Heart right ventricle (tissue), 16 donors: ENCODE measurements at regions not wholly inside any gene's neighbourhood (a gene's known extent, or its start where the extent isn't known, plus 50 kb on each side); places are given as distances from the start of the nearest gene placed in this dataset.
A peak's percentile ranks its signal among the peaks of the same experiment; 100 is the strongest.

Experiments
- ATAC-seq, 8 donors: fragments of 200-7000 bp; cut with Tn5 transposase; one replicate each; pipeline ENCODE4 v1.9.1; 2020; ENCODE audit warnings: mild to moderate bottlenecking in 8 of 8, moderate library complexity in 8 of 8, moderate number of reproducible peaks in 1 of 8
- DNase-seq, 2 donors: peaks; one replicate each; pipeline ENCODE4 v3.0.0-alpha.2; 2020
- H3K27ac ChIP-seq, 10 donors: fragments of 200-600 bp; sonication (generic) in 2 of 10; one replicate each; pipeline versions ENCODE4 v1.5.0 to v1.8.0; 2020 to 2022; ENCODE audit warnings: mild to moderate bottlenecking in 3 of 10
- H3K27me3 ChIP-seq, 7 donors: fragments of 200-600 bp; one replicate each; pipeline ENCODE4 v1.8.0; 2021 to 2022; ENCODE audit warnings: mild to moderate bottlenecking in 2 of 7
- H3K36me3 ChIP-seq, 9 donors: fragments of 200-600 bp; sonication (generic) in 1 of 9; one replicate each; pipeline versions ENCODE4 v1.5.0 to v1.8.0; 2020 to 2022; ENCODE audit warnings: mild to moderate bottlenecking in 2 of 9
- H3K4me1 ChIP-seq, 9 donors: fragments of 200-600 bp; sonication (generic) in 1 of 9; one replicate each; pipeline versions ENCODE4 v1.5.0 to v1.8.0; 2020 to 2022; ENCODE audit warnings: mild to moderate bottlenecking in 4 of 9
- H3K4me3 ChIP-seq, 10 donors: fragments of 200-600 bp; sonication (generic) in 2 of 10; one replicate each; pipeline versions ENCODE4 v1.5.0 to v1.8.0; 2020 to 2022; ENCODE audit warnings: mild to moderate bottlenecking in 7 of 10, moderate library complexity in 2 of 10
- H3K9me3 ChIP-seq, 11 donors: fragments of 200-600 bp in 10 of 11; sonication (generic) in 2 of 11; one replicate each; pipeline versions ENCODE4 v1.5.0 to v1.8.0; 2013 to 2022; ENCODE audit warnings: mild to moderate bottlenecking in 2 of 11, control low read depth in 1 of 11, moderate library complexity in 1 of 11
- WGBS, 2 donors: extraction: QIAGEN DNeasy Blood & Tissue Kit; methylation state at CpG; one replicate each; pipeline ENCODE4 v1.1.7; 2013; ENCODE audit warnings: inconsistent platforms in 1 of 2; 5-methylcytosine and 5-hydroxymethylcytosine counted together
- intact Hi-C, 10 donors: fragments of 100-400 bp; cut with DNase I; formaldehyde crosslinking; loops; one replicate each; pipeline versions ENCODE4 v1.11.1 to v1.14.2; 2022
- TF ChIP-seq, protein P1 (sequence below), 9 donors: fragments of 200-600 bp; sonication (generic) in 2 of 9; IDR thresholded peaks; one replicate each; pipeline versions ENCODE4 v1.5.0 to v1.8.0; 2021 to 2022; ENCODE audit warnings: antibody characterized with exemption in 9 of 9, mild to moderate bottlenecking in 5 of 9, moderate library complexity in 1 of 9
- donor health status: Arrhythmogenic right ventricular cardiomyopathy.
- donor health status: ischemic (EF 13 %, LVEDD 7.1; RV severe dilation, severe dysfunction).
- donor health status: healthy with polysubstance abuse.
- donor health status: DM: no; HTN: yes; CAD: no.
- donor health status: DM: no; HTN: no; CAD: no.
- donor health status: ischemic (EF 25% LVEDD 6.9; RV normal size, moderate dysfunction).
- donor health status: ischemic (EF 25% LVEDD 5.7; RV mildly dilated, moderate dysfunction).
- donor health status: healthy.
- donor health status: DM: yes; HTN: yes; CAD: no.
- donor health status: Ischemic cardiomyopathy.
- donor health status: ischemic (EF 35%, LVEDD 5.7; RV mildly dilated, moderate dysfunction).
- donor health status: nonischemic (EF 11% LVEDD 7.7; RV severe dilation, severe dysfunction).
- donor health status: DM: yes; HTN: yes; CAD: no.
- donor health status: PGD.
- donor health status: ischemic (EF 29% LVEDD 5.4; RV normal size, mild dysfunction).
- donor health status: nonischemic (EF 23%, LVEDD 6.1; RV moderate dilation, normal function).

- H3K27me3 ChIP-seq, result no peaks in the 10 kb centered on the region
- H3K4me3 ChIP-seq, result no peak overlapping the region
- TF ChIP-seq, protein P1, sequence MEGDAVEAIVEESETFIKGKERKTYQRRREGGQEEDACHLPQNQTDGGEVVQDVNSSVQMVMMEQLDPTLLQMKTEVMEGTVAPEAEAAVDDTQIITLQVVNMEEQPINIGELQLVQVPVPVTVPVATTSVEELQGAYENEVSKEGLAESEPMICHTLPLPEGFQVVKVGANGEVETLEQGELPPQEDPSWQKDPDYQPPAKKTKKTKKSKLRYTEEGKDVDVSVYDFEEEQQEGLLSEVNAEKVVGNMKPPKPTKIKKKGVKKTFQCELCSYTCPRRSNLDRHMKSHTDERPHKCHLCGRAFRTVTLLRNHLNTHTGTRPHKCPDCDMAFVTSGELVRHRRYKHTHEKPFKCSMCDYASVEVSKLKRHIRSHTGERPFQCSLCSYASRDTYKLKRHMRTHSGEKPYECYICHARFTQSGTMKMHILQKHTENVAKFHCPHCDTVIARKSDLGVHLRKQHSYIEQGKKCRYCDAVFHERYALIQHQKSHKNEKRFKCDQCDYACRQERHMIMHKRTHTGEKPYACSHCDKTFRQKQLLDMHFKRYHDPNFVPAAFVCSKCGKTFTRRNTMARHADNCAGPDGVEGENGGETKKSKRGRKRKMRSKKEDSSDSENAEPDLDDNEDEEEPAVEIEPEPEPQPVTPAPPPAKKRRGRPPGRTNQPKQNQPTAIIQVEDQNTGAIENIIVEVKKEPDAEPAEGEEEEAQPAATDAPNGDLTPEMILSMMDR (IDR thresholded peaks at IDR 0.05), result no peak
- H3K4me1 ChIP-seq, result peaks cover 0 to 7% (median 0%) of the 10 kb centered on the region in 9 donors
- H3K9me3 ChIP-seq, result no peaks in the 10 kb centered on the region
- whole genome bisulfite sequencing, 2 donors, result 73 to 78% methylated on average over 3 of the region's 3 CpGs
- intact Hi-C loops, result no loop called here
- DNase-seq, result no peak
- no peaks in the 10 kb centered on the region for H3K36me3 ChIP-seq
- no peak overlapping the region for H3K27ac ChIP-seq
- no peak for ATAC-seq
Observed at GRCh38 chr6:140105241-140105640, 730.8 kb upstream of the CITED2 start.

DNA sequence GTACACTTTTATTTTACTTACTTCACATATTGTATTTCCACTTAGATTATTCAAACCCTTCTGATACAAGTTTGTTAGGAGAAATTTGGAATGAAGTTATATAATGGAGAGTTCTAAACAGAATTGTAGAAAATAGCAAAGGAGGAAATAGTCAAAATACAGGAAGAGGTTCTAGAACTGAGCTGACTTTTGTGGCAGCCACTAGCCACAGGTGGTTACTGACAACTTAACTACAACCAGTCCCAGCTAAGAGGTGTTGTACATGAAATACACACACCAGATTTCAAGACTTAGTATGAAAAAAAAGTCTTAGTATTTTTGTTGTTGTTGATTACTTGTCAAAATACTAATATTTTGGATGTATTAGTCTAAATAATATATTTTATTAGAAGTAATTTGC is 727.4 kb upstream of the CITED2 start:
- no peak for DNase-seq
- Histone ChIP-seq H3K9me3 (no peaks in the 10 kb centered on the region), H3K4me1 (peaks cover 0 to 7% (median 0%) of the 10 kb centered on the region in 9 donors), H3K36me3 (no peaks in the 10 kb centered on the region), H3K27me3 (no peaks in the 10 kb centered on the region), H3K4me3 (no peak overlapping the region), H3K27ac (peak overlapping the region in 6 of 10 donors; percentile 17 to 69 (median 44))
- intact Hi-C loops, result no loop called here
- TF ChIP-seq, protein P1 (IDR thresholded peaks at IDR 0.05), result no peak
- no peak for ATAC-seq

- WGBS, 2 donors, result 62 to 67% methylated on average over 3 of the region's 3 CpGs
- TF ChIP-seq, protein P1 (IDR thresholded peaks at IDR 0.05), result no peak
- Histone ChIP-seq H3K27ac (peak overlapping the region in 7 of 10 donors; percentile 17 to 69 (median 40)), H3K4me3 (no peak overlapping the region), H3K4me1 (peaks cover 0 to 7% (median 0%) of the 10 kb centered on the region in 9 donors), H3K27me3 (no peaks in the 10 kb centered on the region), H3K9me3 (no peaks in the 10 kb centered on the region), H3K36me3 (no peaks in the 10 kb centered on the region)
- ATAC-seq, result peak; percentile 49 to 94 (median 88)
- intact Hi-C loops, result no loop called here
- DNase-seq, result no peak
Observed at GRCh38 chr6:140101367-140101766, 726.9 kb upstream of the CITED2 start.

DNA sequence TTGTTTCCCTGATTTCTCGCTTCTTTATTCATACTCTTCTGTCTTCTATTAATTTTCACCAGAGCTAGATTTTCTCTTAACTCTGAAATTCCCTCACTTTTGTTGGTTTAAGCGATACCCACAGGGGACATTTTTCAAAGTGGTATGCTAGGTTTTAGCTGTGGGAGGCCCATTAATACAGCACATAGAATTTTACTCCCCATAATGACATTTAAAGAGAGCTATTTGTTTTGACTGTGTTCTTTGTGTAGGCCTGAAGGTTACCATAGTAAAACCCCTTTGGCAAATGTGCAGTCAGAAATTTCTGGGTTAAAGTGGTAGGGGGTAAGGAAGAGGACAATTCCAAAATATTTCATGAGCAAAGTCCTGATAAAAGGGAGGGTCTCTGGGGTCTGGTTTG is 721.1 kb upstream of the CITED2 start:
- TF ChIP-seq, protein P1 (IDR thresholded peaks at IDR 0.05), result no peak
- Histone ChIP-seq H3K9me3 (no peaks in the 10 kb centered on the region), H3K27ac (no peak overlapping the region), H3K4me1 (peaks cover 0 to 7% (median 0%) of the 10 kb centered on the region in 9 donors), H3K36me3 (no peaks in the 10 kb centered on the region), H3K4me3 (no peak overlapping the region), H3K27me3 (no peaks in the 10 kb centered on the region)
- ATAC-seq, result no peak
- DNase-seq, result no peak
- intact Hi-C loops, result no loop called here
- WGBS, 2 donors, result 96 to 100% methylated on average over 2 of the region's 2 CpGs
